ENCODE measurements at regions not wholly inside any gene's neighbourhood (a gene's known extent, or its start where the extent isn't known, plus 50 kb on each side); places are given as distances from the start of the nearest gene placed in this dataset.

DNA sequence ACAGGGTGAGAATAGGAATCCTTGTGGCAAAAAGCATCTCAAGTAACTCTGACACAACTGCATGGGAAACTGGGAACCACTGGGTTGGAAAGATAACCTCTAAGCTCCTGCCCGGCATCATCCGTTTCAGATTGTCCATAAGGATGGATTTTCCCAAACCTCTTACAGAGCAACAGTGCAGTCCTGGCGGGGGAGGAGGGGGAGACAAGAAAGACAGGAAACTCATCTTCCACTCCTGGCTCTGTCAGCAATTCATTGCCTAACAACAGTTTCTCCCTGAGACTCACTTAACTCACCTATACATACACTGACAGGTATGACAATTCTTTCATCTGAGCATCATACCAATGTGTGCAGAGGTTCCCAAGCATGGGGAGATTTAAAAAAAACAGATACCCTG is 279.0 kb downstream of the RPLP1 start:
- Histone ChIP-seq H3K9me3 (ENCODE audit: control insufficient read depth, insufficient read depth, low read depth, low read length) (no peaks in the 10 kb centered on the region), H3K4me3 (ENCODE audit: low read depth in 2 of 2, low read length in 2 of 2) (no peak overlapping the region), H3K4me1 (ENCODE audit: control insufficient read depth, insufficient read depth, low read length) (no peaks in the 10 kb centered on the region), H3K27ac (ENCODE audit: low read length) (no peak overlapping the region), H3K27me3 (ENCODE audit: control insufficient read depth, insufficient read depth, low read length) (no peaks in the 10 kb centered on the region; the same call in 1 of the 2 replicates), H3K36me3 (ENCODE audit: control insufficient read depth, insufficient read depth, low read length) (no peaks in the 10 kb centered on the region)
- POLR2A ChIA-PET, result no interaction called here
- in situ Hi-C loops (cut with HindIII; ENCODE audit: low pct_unique_long_range_greater_than_20kb, low sequenced_read_pairs) (no loop called here), intact Hi-C loops (cut with micrococcal nuclease; ENCODE audit: unreplicated experiment) (no loop called here)
- no TSS peak for BruUV-seq (replicated peaks)
- ATAC-seq, result no peak
- CTCF ChIA-PET, result no interaction called here
- DNase-seq (ENCODE audit: low read depth, low spot score), result no peak
- TF ChIP-seq, protein P1, sequence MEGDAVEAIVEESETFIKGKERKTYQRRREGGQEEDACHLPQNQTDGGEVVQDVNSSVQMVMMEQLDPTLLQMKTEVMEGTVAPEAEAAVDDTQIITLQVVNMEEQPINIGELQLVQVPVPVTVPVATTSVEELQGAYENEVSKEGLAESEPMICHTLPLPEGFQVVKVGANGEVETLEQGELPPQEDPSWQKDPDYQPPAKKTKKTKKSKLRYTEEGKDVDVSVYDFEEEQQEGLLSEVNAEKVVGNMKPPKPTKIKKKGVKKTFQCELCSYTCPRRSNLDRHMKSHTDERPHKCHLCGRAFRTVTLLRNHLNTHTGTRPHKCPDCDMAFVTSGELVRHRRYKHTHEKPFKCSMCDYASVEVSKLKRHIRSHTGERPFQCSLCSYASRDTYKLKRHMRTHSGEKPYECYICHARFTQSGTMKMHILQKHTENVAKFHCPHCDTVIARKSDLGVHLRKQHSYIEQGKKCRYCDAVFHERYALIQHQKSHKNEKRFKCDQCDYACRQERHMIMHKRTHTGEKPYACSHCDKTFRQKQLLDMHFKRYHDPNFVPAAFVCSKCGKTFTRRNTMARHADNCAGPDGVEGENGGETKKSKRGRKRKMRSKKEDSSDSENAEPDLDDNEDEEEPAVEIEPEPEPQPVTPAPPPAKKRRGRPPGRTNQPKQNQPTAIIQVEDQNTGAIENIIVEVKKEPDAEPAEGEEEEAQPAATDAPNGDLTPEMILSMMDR (IDR thresholded peaks at IDR 0.05), result no peak
- no peak for TF ChIP-seq SIN3A (IDR thresholded peaks at IDR 0.05; ENCODE audit: borderline replicate concordance, insufficient read depth, low read depth, low read length)
- no peak for TF ChIP-seq TCF7L2 (IDR thresholded peaks at IDR 0.05; ENCODE audit: low read depth, low read length)
- TF ChIP-seq, protein P2, sequence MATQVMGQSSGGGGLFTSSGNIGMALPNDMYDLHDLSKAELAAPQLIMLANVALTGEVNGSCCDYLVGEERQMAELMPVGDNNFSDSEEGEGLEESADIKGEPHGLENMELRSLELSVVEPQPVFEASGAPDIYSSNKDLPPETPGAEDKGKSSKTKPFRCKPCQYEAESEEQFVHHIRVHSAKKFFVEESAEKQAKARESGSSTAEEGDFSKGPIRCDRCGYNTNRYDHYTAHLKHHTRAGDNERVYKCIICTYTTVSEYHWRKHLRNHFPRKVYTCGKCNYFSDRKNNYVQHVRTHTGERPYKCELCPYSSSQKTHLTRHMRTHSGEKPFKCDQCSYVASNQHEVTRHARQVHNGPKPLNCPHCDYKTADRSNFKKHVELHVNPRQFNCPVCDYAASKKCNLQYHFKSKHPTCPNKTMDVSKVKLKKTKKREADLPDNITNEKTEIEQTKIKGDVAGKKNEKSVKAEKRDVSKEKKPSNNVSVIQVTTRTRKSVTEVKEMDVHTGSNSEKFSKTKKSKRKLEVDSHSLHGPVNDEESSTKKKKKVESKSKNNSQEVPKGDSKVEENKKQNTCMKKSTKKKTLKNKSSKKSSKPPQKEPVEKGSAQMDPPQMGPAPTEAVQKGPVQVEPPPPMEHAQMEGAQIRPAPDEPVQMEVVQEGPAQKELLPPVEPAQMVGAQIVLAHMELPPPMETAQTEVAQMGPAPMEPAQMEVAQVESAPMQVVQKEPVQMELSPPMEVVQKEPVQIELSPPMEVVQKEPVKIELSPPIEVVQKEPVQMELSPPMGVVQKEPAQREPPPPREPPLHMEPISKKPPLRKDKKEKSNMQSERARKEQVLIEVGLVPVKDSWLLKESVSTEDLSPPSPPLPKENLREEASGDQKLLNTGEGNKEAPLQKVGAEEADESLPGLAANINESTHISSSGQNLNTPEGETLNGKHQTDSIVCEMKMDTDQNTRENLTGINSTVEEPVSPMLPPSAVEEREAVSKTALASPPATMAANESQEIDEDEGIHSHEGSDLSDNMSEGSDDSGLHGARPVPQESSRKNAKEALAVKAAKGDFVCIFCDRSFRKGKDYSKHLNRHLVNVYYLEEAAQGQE (IDR thresholded peaks at IDR 0.05; ENCODE audit: insufficient read depth in 1 of 2, low read depth in 2 of 2, low read length in 1 of 2), result no peak
- no peak for TF ChIP-seq POLR2AphosphoS5 (IDR thresholded peaks at IDR 0.05; ENCODE audit: low read depth, low read length)

- DNase-seq (ENCODE audit: low read depth, low spot score), result no peak
- Histone ChIP-seq H3K4me3 (ENCODE audit: low read depth in 2 of 2, low read length in 2 of 2) (no peak overlapping the region), H3K36me3 (ENCODE audit: control insufficient read depth, insufficient read depth, low read length) (no peaks in the 10 kb centered on the region), H3K27me3 (ENCODE audit: control insufficient read depth, insufficient read depth, low read length) (no peaks in the 10 kb centered on the region; the same call in 1 of the 2 replicates), H3K27ac (ENCODE audit: low read length) (no peak overlapping the region), H3K9me3 (ENCODE audit: control insufficient read depth, insufficient read depth, low read depth, low read length) (no peaks in the 10 kb centered on the region), H3K4me1 (ENCODE audit: control insufficient read depth, insufficient read depth, low read length) (no peaks in the 10 kb centered on the region)
- ChIA-PET CTCF (no interaction called here), POLR2A (no interaction called here)
- TF ChIP-seq, protein P2 (IDR thresholded peaks at IDR 0.05; ENCODE audit: insufficient read depth in 1 of 2, low read depth in 2 of 2, low read length in 1 of 2), result no peak
- TF ChIP-seq TCF7L2 (IDR thresholded peaks at IDR 0.05; ENCODE audit: low read depth, low read length), result no peak
- no peak for TF ChIP-seq POLR2AphosphoS5 (IDR thresholded peaks at IDR 0.05; ENCODE audit: low read depth, low read length)
- TF ChIP-seq SIN3A (IDR thresholded peaks at IDR 0.05; ENCODE audit: borderline replicate concordance, insufficient read depth, low read depth, low read length), result no peak
- TF ChIP-seq, protein P1 (IDR thresholded peaks at IDR 0.05), result no peak
- ATAC-seq, result no peak
- intact Hi-C loops (cut with micrococcal nuclease; ENCODE audit: unreplicated experiment) (no loop called here), in situ Hi-C loops (cut with HindIII; ENCODE audit: low pct_unique_long_range_greater_than_20kb, low sequenced_read_pairs) (no loop called here)
- no TSS peak for BruUV-seq (replicated peaks)
Observed at GRCh38 chr15:69732133-69732532, 279.5 kb downstream of the RPLP1 start.
